Fibroblast of lung (primary cell): ENCODE measurements at regions not wholly inside any gene's neighbourhood (a gene's known extent, or its start where the extent isn't known, plus 50 kb on each side); places are given as distances from the start of the nearest gene placed in this dataset.

Source experiments
- DNase-seq, 2 donors: peaks; one replicate each; pipeline versions ENCODE4 v3.0.0 to v3.0.0-alpha.2; 2010; ENCODE audit warnings: low read depth in 2 of 2
- H2AFZ ChIP-seq: 2 replicates; pipeline ENCODE4 v1.5.1; 2012; ENCODE audit warnings: low read length, control low read depth, inconsistent platforms
- H3K27ac ChIP-seq: 2 replicates; pipeline ENCODE4 v1.5.1; 2011; ENCODE audit warnings: low read length, control low read depth; ENCODE audit not compliant: insufficient read depth
- H3K27me3 ChIP-seq: 2 replicates; pipeline ENCODE4 v1.5.1; 2011; ENCODE audit warnings: mild to moderate bottlenecking, low read length; ENCODE audit not compliant: control insufficient read depth, insufficient read depth
- H3K36me3 ChIP-seq: 2 replicates; pipeline ENCODE4 v1.5.1; 2011; ENCODE audit warnings: low read length; ENCODE audit not compliant: control insufficient read depth, insufficient read depth
- H3K4me1 ChIP-seq: 2 replicates; pipeline ENCODE4 v1.5.1; 2011; ENCODE audit warnings: low read length; ENCODE audit not compliant: control insufficient read depth, insufficient read depth; ENCODE audit errors: extremely low read depth
- H3K4me2 ChIP-seq: 2 replicates; pipeline ENCODE4 v1.5.1; 2011; ENCODE audit warnings: low read length, control low read depth; ENCODE audit not compliant: insufficient read depth; ENCODE audit errors: extremely low read depth
- H3K4me3 ChIP-seq, 4 experiments: fragments of 200-600 bp in 1 of 4; sonication (generic) in 1 of 4; replicated peaks in 1 of 4; 2 replicates each; pipeline ENCODE4 v1.5.1; 2011 to 2016; ENCODE audit warnings: low read length in 4 of 4, low read depth in 3 of 4, mild to moderate bottlenecking in 3 of 4, control low read depth in 2 of 4, inconsistent platforms in 1 of 4, mixed read lengths in 1 of 4; ENCODE audit not compliant: insufficient read depth in 1 of 4; ENCODE audit errors: control extremely low read depth in 1 of 4
- H3K79me2 ChIP-seq: 2 replicates; pipeline ENCODE4 v1.5.1; 2012; ENCODE audit warnings: mild to moderate bottlenecking, low read length, inconsistent platforms; ENCODE audit not compliant: control insufficient read depth, insufficient read depth
- H3K9ac ChIP-seq: 2 replicates; pipeline ENCODE4 v1.5.1; 2011; ENCODE audit warnings: mild to moderate bottlenecking, low read length, control low read depth; ENCODE audit not compliant: insufficient read depth
- H3K9me3 ChIP-seq: 2 replicates; pipeline ENCODE4 v1.5.1; 2012; ENCODE audit warnings: low read depth, low read length; ENCODE audit not compliant: control insufficient read depth, insufficient read depth
- H4K20me1 ChIP-seq: 2 replicates; pipeline ENCODE4 v1.5.1; 2011; ENCODE audit warnings: low read length; ENCODE audit not compliant: control insufficient read depth, insufficient read depth; ENCODE audit errors: extremely low read depth
- EZH2 ChIP-seq: IDR thresholded peaks from 2 replicates; pipeline ENCODE4 v1.5.1; 2012; ENCODE audit warnings: low read length, control low read depth, mild to moderate bottlenecking; ENCODE audit errors: missing control alignments
- TF ChIP-seq, protein P1 (sequence below), 2 donors: IDR thresholded peaks in 1 of 2; conservative IDR thresholded peaks in 1 of 2; 1 replicate in 1 of 2; 2 replicates in 1 of 2; pipeline ENCODE4 v1.5.1; 2011 to 2012; ENCODE audit warnings: low read length in 2 of 2, control low read depth in 1 of 2, inconsistent platforms in 1 of 2, low read depth in 1 of 2, mild to moderate bottlenecking in 1 of 2

DNA sequence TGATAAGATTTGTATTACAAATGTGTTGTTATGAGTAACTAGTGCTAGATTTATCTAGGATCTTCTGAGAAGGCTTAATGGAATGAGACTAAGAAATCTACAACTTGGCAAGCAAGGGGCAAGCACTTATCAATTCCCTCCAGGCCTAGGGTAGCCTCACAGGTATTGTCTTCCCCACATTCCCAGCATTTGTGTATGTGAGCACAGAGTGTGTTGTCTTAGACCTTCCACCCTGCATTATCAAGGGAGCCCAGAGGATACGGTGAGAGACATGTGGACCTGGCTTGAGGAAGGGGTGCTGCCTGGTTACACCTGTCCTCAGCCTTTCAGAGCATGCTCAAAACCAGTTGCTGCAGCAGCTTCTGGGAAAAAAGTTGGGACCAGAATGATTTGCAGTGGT, 327.2 kb downstream of the MRPL39 start:
- Histone ChIP-seq H3K9me3 (no peaks in the 10 kb centered on the region), H3K4me2 (no peak overlapping the region), H3K9ac (no peak overlapping the region), H2AFZ (no peak overlapping the region), H3K27me3 (no peaks in the 10 kb centered on the region), H4K20me1 (no peaks in the 10 kb centered on the region), H3K79me2 (no peaks in the 10 kb centered on the region), H3K27ac (no peak overlapping the region), H3K4me3 (no peak overlapping the region), H3K4me1 (no peaks in the 10 kb centered on the region), H3K36me3 (no peaks in the 10 kb centered on the region)
- no peak for TF ChIP-seq EZH2
- TF ChIP-seq, protein P1, sequence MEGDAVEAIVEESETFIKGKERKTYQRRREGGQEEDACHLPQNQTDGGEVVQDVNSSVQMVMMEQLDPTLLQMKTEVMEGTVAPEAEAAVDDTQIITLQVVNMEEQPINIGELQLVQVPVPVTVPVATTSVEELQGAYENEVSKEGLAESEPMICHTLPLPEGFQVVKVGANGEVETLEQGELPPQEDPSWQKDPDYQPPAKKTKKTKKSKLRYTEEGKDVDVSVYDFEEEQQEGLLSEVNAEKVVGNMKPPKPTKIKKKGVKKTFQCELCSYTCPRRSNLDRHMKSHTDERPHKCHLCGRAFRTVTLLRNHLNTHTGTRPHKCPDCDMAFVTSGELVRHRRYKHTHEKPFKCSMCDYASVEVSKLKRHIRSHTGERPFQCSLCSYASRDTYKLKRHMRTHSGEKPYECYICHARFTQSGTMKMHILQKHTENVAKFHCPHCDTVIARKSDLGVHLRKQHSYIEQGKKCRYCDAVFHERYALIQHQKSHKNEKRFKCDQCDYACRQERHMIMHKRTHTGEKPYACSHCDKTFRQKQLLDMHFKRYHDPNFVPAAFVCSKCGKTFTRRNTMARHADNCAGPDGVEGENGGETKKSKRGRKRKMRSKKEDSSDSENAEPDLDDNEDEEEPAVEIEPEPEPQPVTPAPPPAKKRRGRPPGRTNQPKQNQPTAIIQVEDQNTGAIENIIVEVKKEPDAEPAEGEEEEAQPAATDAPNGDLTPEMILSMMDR (conservative IDR thresholded peaks at IDR 0.05 in 1 of 2, IDR thresholded peaks at IDR 0.05 in 1 of 2; ENCODE audit: low read depth in 1 of 2, low read length in 2 of 2), result no peak
- DNase-seq, result no peak

DNA sequence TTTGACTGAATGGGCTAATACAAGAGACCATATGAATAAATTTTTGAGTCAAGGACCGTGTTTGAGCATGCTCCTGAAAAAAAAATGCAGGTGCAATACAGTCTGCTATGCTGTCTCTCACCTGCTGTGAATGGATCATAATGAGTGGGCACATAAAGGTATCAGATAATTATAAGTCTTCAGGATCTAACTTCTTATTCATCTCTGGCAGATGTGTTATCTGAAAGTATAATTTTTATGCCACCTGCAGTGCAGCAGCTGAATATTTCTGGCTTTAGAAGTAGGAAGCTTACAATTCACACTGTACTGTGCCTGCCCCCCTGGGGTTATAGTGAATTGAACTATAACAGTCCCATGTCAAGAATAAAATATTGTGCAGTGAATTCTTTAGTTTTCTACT, 333.3 kb downstream of the MRPL39 start:
- Histone ChIP-seq H3K27me3 (no peaks in the 10 kb centered on the region), H3K4me3 (no peak overlapping the region), H3K9ac (no peak overlapping the region), H3K4me1 (no peaks in the 10 kb centered on the region), H3K4me2 (no peak overlapping the region), H4K20me1 (no peaks in the 10 kb centered on the region), H3K36me3 (no peaks in the 10 kb centered on the region), H3K27ac (no peak overlapping the region), H2AFZ (no peak overlapping the region), H3K9me3 (no peaks in the 10 kb centered on the region), H3K79me2 (no peaks in the 10 kb centered on the region)
- DNase-seq, result no peak
- TF ChIP-seq, protein P1 (conservative IDR thresholded peaks at IDR 0.05 in 1 of 2, IDR thresholded peaks at IDR 0.05 in 1 of 2; ENCODE audit: low read depth in 1 of 2, low read length in 2 of 2), result no peak
- TF ChIP-seq EZH2, result no peak

DNA sequence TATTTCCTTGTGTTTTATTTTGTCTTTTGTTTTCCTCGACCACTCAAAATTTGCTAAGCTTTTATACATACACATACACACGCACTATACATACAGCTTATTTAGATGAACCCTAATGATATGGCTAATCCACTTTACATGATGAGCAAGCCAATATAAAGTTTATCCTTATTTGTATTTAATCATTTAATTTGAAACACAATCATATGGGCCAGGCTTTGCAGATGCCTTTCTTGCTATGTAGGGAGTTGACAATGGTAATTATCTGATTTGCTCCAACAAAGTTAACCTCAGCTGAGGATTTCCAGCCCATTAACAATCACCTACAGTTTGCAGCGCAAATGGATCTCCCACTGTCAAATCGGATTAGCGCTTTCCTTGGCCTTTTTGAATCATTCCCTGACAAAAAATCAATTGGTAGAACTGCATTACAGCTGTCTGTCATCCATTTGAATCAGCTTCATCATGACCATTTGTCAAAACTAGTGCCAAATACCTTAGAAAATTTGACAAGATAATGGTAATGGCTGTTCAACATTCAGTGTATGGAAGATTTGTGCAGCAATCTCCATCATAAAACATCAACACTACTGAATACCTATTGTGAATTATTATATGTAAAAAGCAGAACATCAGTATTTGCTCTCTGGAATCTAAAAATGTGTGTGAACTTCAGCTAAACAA, 352.6 kb downstream of the MRPL39 start:
- H2AFZ ChIP-seq, result no peak overlapping the region
- H3K79me2 ChIP-seq, result no peaks in the 10 kb centered on the region
- no peak overlapping the region for H3K9ac ChIP-seq
- DNase-seq, result no peak
- H3K4me1 ChIP-seq, result no peaks in the 10 kb centered on the region
- TF ChIP-seq, protein P1 (conservative IDR thresholded peaks at IDR 0.05 in 1 of 2, IDR thresholded peaks at IDR 0.05 in 1 of 2; ENCODE audit: low read depth in 1 of 2, low read length in 2 of 2), result no peak
- H3K4me2 ChIP-seq, result no peak overlapping the region
- no peaks in the 10 kb centered on the region for H3K27me3 ChIP-seq
- no peak overlapping the region for H3K4me3 ChIP-seq
- no peak overlapping the region for H3K27ac ChIP-seq
- no peaks in the 10 kb centered on the region for H3K36me3 ChIP-seq
- H4K20me1 ChIP-seq, result no peaks in the 10 kb centered on the region
- no peaks in the 10 kb centered on the region for H3K9me3 ChIP-seq
